CD4-positive, alpha-beta T cell (primary cell): ENCODE measurements at regions not wholly inside any gene's neighbourhood (a gene's known extent, or its start where the extent isn't known, plus 50 kb on each side); places are given as distances from the start of the nearest gene placed in this dataset.

Experiments
- ATAC-seq: fragments of 200-7000 bp; cut with Tn5 transposase; one replicate; pipeline ENCODE4 v1.10.0; 2022; ENCODE audit warnings: mild to moderate bottlenecking; ENCODE audit not compliant: poor library complexity
- CTCF ChIA-PET: fragments of 350-600 bp; sonication (Branson Sonifier 250); formaldehyde crosslinking; loops from one replicate; lab custom pipeline; 2021; ENCODE audit warnings: antibody characterized with exemption, inconsistent platforms; lab: Charles Lee
- POLR2A ChIA-PET: fragments of 350-600 bp; sonication (Branson Sonifier 250); formaldehyde crosslinking; loops from one replicate; lab custom pipeline; 2021; ENCODE audit warnings: antibody characterized with exemption, inconsistent platforms; lab: Charles Lee
- DNase-seq, 14 experiments: peaks; one replicate each; pipeline ENCODE4 v3.0.0-alpha.2; 2013 to 2020; ENCODE audit warnings: mixed read lengths in 2 of 14
- H3K27ac ChIP-seq, 2 donors: one replicate each; pipeline versions ENCODE4 v1.5.1 to v1.7.0; 2013; ENCODE audit warnings: low read length in 2 of 2, low read depth in 1 of 2, mild to moderate bottlenecking in 1 of 2
- H3K27me3 ChIP-seq, 2 experiments: 1 replicate in 1 of 2; 2 replicates in 1 of 2; pipeline versions ENCODE4 v1.6.1 to v1.7.0; 2013; ENCODE audit warnings: low read length in 2 of 2, control low read depth in 1 of 2, mild to moderate bottlenecking in 1 of 2, moderate library complexity in 1 of 2; ENCODE audit not compliant: insufficient read depth in 2 of 2, control insufficient read depth in 1 of 2
- H3K36me3 ChIP-seq: one replicate; pipeline ENCODE4 v1.6.1; 2013; ENCODE audit warnings: low read length, control low read depth; ENCODE audit not compliant: insufficient read depth
- H3K4me1 ChIP-seq: one replicate; pipeline ENCODE4 v1.6.1; 2013; ENCODE audit warnings: low read length, control low read depth; ENCODE audit not compliant: insufficient read depth
- H3K4me3 ChIP-seq: one replicate; pipeline ENCODE4 v1.5.1; 2013; ENCODE audit warnings: mild to moderate bottlenecking, low read length, moderate library complexity
- H3K9me3 ChIP-seq, 2 experiments: 1 replicate in 1 of 2; 2 replicates in 1 of 2; pipeline versions ENCODE4 v1.6.1 to v1.7.0; 2013; ENCODE audit warnings: low read length in 2 of 2, mild to moderate bottlenecking in 2 of 2, control low read depth in 1 of 2, moderate library complexity in 1 of 2; ENCODE audit not compliant: control insufficient read depth in 1 of 2, insufficient read depth in 1 of 2
- H3K27ac Mint-ChIP-seq: one replicate; pipeline ENCODE4 v1.8.0; 2020; ENCODE audit warnings: mixed read lengths
- H3K27me3 Mint-ChIP-seq: one replicate; pipeline ENCODE4 v1.8.0; 2021; ENCODE audit warnings: mixed read lengths
- H3K36me3 Mint-ChIP-seq: one replicate; pipeline ENCODE4 v1.8.0; 2021; ENCODE audit warnings: low read depth, mixed read lengths
- H3K4me1 Mint-ChIP-seq: one replicate; pipeline ENCODE4 v1.8.0; 2021; ENCODE audit warnings: low read depth, mixed read lengths
- H3K4me3 Mint-ChIP-seq: one replicate; pipeline ENCODE4 v1.8.0; 2020; ENCODE audit warnings: mild to moderate bottlenecking, mixed read lengths
- H3K9me3 Mint-ChIP-seq: one replicate; pipeline ENCODE4 v1.8.0; 2020; ENCODE audit warnings: mixed read lengths
- intact Hi-C, 2 experiments: fragments of 100-400 bp; cut with DNase I in 1 of 2; cut with micrococcal nuclease in 1 of 2; formaldehyde crosslinking; loops; one replicate each; pipeline versions ENCODE4 v1.15.1 to v1.9.0; 2023 to 2025; cut with DNase I, micrococcal nuclease
- TF ChIP-seq, protein P1 (sequence below): fragments of 200-600 bp; IDR thresholded peaks from one replicate; pipeline ENCODE4 v1.8.0; 2022; ENCODE audit warnings: antibody characterized with exemption, mild to moderate bottlenecking

DNA sequence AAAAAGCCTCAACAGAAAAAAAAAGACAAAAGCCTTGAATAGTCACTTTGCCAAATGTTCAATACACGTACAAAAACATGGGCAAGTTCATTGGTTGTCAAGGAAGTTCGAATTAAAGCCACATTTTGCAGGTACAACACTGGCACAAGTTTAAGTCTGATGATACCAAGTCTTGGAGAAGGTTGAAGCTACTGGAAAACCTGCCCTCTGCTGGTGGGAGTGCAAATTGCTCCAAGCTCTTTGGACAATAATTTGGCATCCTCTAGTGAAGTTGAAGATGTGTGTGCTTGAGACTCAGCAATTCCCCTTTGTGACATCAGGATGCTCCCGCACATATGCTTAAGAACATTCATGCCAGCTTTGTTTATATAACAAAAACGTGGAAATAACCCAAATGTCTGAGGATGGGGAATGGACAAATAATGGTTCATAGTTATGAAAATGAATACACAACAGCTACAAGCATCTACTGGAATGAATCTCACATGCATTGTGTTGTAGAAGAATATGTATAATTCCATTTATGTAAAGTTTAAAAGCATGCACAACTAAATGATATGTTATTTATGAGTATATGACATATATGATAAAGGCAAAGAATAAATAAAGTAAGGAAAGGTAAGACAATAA, 120.0 kb upstream of the PLPP4 start:
- Mint-ChIP-seq H3K4me1 (no peaks in the 10 kb centered on the region), H3K4me3 (no peak overlapping the region), H3K27me3 (peaks cover 14% of the 10 kb centered on the region), H3K36me3 (no peaks in the 10 kb centered on the region), H3K27ac (no peak overlapping the region), H3K9me3 (no peaks in the 10 kb centered on the region)
- no peaks in the 10 kb centered on the region for H3K36me3 ChIP-seq
- ATAC-seq (no peak), DNase-seq (peak; percentile 18 to 59 (median 40))
- ChIA-PET CTCF (interaction anchor here (1.0 to 1.3 kb wide), 3 partner anchors 10 to 587 kb away, joined by 3 to 4 read pairs (median 4); no protein-coding TSS in a partner anchor), POLR2A (no interaction called here)
- H3K4me3 ChIP-seq: no peak overlapping the region
- TF ChIP-seq, protein P1, sequence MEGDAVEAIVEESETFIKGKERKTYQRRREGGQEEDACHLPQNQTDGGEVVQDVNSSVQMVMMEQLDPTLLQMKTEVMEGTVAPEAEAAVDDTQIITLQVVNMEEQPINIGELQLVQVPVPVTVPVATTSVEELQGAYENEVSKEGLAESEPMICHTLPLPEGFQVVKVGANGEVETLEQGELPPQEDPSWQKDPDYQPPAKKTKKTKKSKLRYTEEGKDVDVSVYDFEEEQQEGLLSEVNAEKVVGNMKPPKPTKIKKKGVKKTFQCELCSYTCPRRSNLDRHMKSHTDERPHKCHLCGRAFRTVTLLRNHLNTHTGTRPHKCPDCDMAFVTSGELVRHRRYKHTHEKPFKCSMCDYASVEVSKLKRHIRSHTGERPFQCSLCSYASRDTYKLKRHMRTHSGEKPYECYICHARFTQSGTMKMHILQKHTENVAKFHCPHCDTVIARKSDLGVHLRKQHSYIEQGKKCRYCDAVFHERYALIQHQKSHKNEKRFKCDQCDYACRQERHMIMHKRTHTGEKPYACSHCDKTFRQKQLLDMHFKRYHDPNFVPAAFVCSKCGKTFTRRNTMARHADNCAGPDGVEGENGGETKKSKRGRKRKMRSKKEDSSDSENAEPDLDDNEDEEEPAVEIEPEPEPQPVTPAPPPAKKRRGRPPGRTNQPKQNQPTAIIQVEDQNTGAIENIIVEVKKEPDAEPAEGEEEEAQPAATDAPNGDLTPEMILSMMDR: peak; percentile 88
- no peaks in the 10 kb centered on the region for H3K4me1 ChIP-seq
- no peaks in the 10 kb centered on the region for H3K9me3 ChIP-seq
- H3K27ac ChIP-seq: no peak overlapping the region
- intact Hi-C loops: loop anchor here in 1 of 2 experiments (2.0 to 5.0 kb wide), 2 partner anchors 586 to 650 kb away; no protein-coding TSS in a partner anchor
- H3K27me3 ChIP-seq: no peaks in the 10 kb centered on the region

DNA sequence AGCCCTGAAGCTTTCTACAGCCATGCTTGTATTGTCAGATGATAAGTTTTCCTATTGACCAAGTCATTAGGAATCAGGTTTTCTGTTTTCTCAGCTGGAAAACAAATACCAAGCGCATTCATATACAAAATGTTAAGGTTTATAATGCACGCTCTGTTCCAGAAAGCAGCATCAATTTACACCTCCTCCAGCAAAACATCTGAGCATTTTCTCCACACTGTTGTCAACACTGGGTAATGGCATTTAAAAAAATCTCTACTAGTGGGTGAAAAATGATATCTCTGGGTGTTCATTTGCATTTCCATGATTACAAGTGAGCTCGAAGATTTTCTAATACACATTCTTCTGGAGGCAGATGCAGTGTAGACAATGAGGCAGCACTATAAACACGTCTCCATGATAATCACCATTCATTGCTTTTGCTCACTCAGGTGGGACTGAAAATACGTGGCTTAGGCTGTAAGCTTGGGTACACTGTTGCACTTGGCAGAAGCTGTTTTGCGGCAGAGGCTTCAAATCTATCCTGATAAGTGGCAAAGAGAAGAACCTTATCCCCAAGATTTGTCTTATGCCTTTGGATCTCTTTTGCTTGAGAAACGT, 114.8 kb upstream of the PLPP4 start:
- H3K4me1 Mint-ChIP-seq: no peaks in the 10 kb centered on the region
- intact Hi-C loops: no loop called here
- TF ChIP-seq, protein P1: no peak
- ATAC-seq: no peak
- no peak overlapping the region for H3K4me3 ChIP-seq
- CTCF ChIA-PET: no interaction called here
- no peak overlapping the region for H3K4me3 Mint-ChIP-seq
- H3K9me3 ChIP-seq: no peaks in the 10 kb centered on the region
- H3K27me3 ChIP-seq: peaks cover 0 to 4% of the 10 kb centered on the region in 2 experiments
- H3K27me3 Mint-ChIP-seq: peaks cover 27% of the 10 kb centered on the region
- H3K4me1 ChIP-seq: no peaks in the 10 kb centered on the region
- POLR2A ChIA-PET: no interaction called here
- no peak for DNase-seq
- no peak overlapping the region for H3K27ac Mint-ChIP-seq
- no peaks in the 10 kb centered on the region for H3K36me3 Mint-ChIP-seq
- no peaks in the 10 kb centered on the region for H3K9me3 Mint-ChIP-seq
- no peak overlapping the region for H3K27ac ChIP-seq
- no peaks in the 10 kb centered on the region for H3K36me3 ChIP-seq

DNA sequence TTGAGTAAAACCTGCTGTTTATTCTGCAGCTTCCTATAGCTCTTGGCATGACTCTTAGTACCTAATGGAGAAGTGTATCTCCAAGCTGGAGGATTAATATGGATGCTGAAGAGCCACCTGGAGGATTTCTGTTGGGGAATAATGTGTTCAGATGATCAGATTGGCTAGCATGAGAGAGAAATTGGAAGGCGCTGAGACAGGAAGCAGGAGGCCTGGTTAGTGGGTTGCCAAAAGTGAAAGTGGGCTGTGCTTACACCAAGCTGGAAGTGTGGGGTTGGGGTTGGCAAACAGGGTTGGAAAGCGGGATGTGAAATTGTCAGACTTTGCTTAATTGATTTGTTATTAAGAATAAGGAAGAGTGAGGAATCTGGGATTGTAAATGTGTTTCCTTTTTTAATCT, 111.8 kb upstream of the PLPP4 start:
- TF ChIP-seq, protein P1: no peak
- Mint-ChIP-seq H3K4me3 (no peak overlapping the region), H3K9me3 (no peaks in the 10 kb centered on the region), H3K27me3 (peaks cover 24% of the 10 kb centered on the region), H3K36me3 (no peaks in the 10 kb centered on the region), H3K27ac (no peak overlapping the region), H3K4me1 (no peaks in the 10 kb centered on the region)
- H3K9me3 ChIP-seq: peaks cover 0 to 6% of the 10 kb centered on the region in 2 experiments
- CTCF ChIA-PET: interaction anchor here (1.0 kb wide), 1 partner anchor 12 kb away, joined by 3 read pairs; no protein-coding TSS in a partner anchor
- no peak for DNase-seq
- peaks cover 0 to 6% of the 10 kb centered on the region in 2 experiments for H3K27me3 ChIP-seq
- ATAC-seq: no peak
- no peak overlapping the region for H3K4me3 ChIP-seq
- POLR2A ChIA-PET: no interaction called here
- H3K36me3 ChIP-seq: no peaks in the 10 kb centered on the region
- no peak overlapping the region for H3K27ac ChIP-seq
- H3K4me1 ChIP-seq: no peaks in the 10 kb centered on the region
- intact Hi-C loops: no loop called here
